SK-N-SH treated with all-trans-retinoic acid at 6 μM for 48 hours (cell line): ENCODE measurements at regions not wholly inside any gene's neighbourhood (a gene's known extent, or its start where the extent isn't known, plus 50 kb on each side); places are given as distances from the start of the nearest gene placed in this dataset.

Source experiments
- CREB5 ChIP-seq: fragments of 250-450 bp; sonication (Bioruptor Pico); IDR thresholded peaks from 2 replicates; pipeline ENCODE4 v1.5.1; 2020; ENCODE audit warnings: low read depth, mild to moderate bottlenecking, moderate library complexity
- CSRNP3 ChIP-seq: fragments of 250-450 bp; sonication (Bioruptor Pico); IDR thresholded peaks from 2 replicates; pipeline ENCODE4 v1.5.1; 2021; ENCODE audit warnings: mild to moderate bottlenecking, moderate library complexity
- GLIS3 ChIP-seq: fragments of 250-450 bp; sonication (Bioruptor Pico); IDR thresholded peaks from 2 replicates; pipeline ENCODE4 v1.5.0; 2020; ENCODE audit warnings: mild to moderate bottlenecking, moderate library complexity
- OSR1 ChIP-seq: fragments of 250-450 bp; sonication (Bioruptor Pico); IDR thresholded peaks from 2 replicates; pipeline ENCODE4 v1.8.0; 2022; ENCODE audit warnings: moderate library complexity, mild to moderate bottlenecking, inconsistent platforms
- PPARA ChIP-seq: fragments of 250-450 bp; sonication (Bioruptor Pico); IDR thresholded peaks from 2 replicates; pipeline ENCODE4 v1.5.0; 2020; ENCODE audit warnings: mild to moderate bottlenecking, borderline replicate concordance
- RARB ChIP-seq: fragments of 250-450 bp; sonication (Bioruptor Pico); IDR thresholded peaks from 2 replicates; pipeline ENCODE4 v1.8.0; 2021; ENCODE audit warnings: mild to moderate bottlenecking, moderate library complexity
- TCF4 ChIP-seq: fragments of 250-450 bp; sonication (Bioruptor Pico); IDR thresholded peaks from 2 replicates; pipeline ENCODE4 v1.8.0; 2021; ENCODE audit warnings: mild to moderate bottlenecking, moderate library complexity, borderline replicate concordance
- ZFP3 ChIP-seq: fragments of 250-450 bp; sonication (Bioruptor Pico); IDR thresholded peaks from 2 replicates; pipeline ENCODE4 v1.5.0; 2020; ENCODE audit warnings: mild to moderate bottlenecking, moderate library complexity
- ZFP30 ChIP-seq: fragments of 450-650 bp; formaldehyde crosslinking; IDR thresholded peaks from 2 replicates; pipeline ENCODE4 v1.5.0; 2022; ENCODE audit warnings: mild to moderate bottlenecking, moderate library complexity
- ZNF565 ChIP-seq: fragments of 450-650 bp; formaldehyde crosslinking; conservative IDR thresholded peaks from 2 replicates; pipeline ENCODE4 v1.5.0; 2020; ENCODE audit warnings: low read depth, mild to moderate bottlenecking, moderate library complexity
- ZNF70 ChIP-seq: fragments of 450-650 bp; formaldehyde crosslinking; IDR thresholded peaks from 2 replicates; pipeline ENCODE4 v1.5.0; 2020; ENCODE audit warnings: mild to moderate bottlenecking, moderate library complexity
- ZNF8 ChIP-seq: fragments of 450-650 bp; formaldehyde crosslinking; IDR thresholded peaks from 2 replicates; pipeline ENCODE4 v1.5.0; 2020; ENCODE audit warnings: mild to moderate bottlenecking, moderate library complexity
- TF ChIP-seq, protein P1 (sequence below): fragments of 250-450 bp; sonication (Bioruptor Pico); IDR thresholded peaks from 2 replicates; pipeline ENCODE4 v1.8.0; 2020; ENCODE audit warnings: mild to moderate bottlenecking, moderate library complexity, borderline replicate concordance
- TF ChIP-seq, protein P2 (sequence below): fragments of 250-450 bp; sonication (Bioruptor Pico); IDR thresholded peaks from 2 replicates; pipeline ENCODE4 v1.5.0; 2020; ENCODE audit warnings: mild to moderate bottlenecking, moderate library complexity

DNA sequence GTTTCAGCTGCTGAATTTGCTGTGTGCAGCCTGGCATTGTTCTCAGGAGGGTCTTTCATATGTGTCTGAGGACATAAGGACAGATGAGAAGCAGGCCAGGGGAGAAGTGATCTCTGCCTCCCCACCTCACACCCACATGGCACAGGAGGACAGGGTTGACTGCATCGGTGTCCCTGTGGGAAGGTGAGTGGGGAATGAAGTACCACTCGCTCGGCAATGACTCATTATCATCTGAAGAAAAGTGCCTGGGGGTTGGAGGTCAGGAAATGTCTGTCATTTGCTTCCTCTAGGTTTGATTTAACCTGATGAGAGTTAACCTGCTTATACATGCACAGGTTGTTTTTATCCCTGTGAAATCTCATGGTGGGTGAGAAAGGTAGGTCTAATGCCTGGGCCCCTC lies 195.0 kb downstream of the GADD45G start:
- TF ChIP-seq, protein P1, sequence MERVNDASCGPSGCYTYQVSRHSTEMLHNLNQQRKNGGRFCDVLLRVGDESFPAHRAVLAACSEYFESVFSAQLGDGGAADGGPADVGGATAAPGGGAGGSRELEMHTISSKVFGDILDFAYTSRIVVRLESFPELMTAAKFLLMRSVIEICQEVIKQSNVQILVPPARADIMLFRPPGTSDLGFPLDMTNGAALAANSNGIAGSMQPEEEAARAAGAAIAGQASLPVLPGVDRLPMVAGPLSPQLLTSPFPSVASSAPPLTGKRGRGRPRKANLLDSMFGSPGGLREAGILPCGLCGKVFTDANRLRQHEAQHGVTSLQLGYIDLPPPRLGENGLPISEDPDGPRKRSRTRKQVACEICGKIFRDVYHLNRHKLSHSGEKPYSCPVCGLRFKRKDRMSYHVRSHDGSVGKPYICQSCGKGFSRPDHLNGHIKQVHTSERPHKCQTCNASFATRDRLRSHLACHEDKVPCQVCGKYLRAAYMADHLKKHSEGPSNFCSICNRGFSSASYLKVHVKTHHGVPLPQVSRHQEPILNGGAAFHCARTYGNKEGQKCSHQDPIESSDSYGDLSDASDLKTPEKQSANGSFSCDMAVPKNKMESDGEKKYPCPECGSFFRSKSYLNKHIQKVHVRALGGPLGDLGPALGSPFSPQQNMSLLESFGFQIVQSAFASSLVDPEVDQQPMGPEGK (CRISPR knock-in tag): no peak
- TF ChIP-seq ZFP3 (no peak), CSRNP3 (CRISPR knock-in tag) (no peak), ZNF8 (CRISPR knock-in tag) (no peak), OSR1 (no peak), GLIS3 (no peak), RARB (CRISPR knock-in tag) (no peak), ZNF70 (no peak), CREB5 (no peak), ZFP30 (no peak), PPARA (CRISPR knock-in tag) (no peak), ZNF565 (CRISPR knock-in tag) (no peak), TCF4 (no peak)
- TF ChIP-seq, protein P2, sequence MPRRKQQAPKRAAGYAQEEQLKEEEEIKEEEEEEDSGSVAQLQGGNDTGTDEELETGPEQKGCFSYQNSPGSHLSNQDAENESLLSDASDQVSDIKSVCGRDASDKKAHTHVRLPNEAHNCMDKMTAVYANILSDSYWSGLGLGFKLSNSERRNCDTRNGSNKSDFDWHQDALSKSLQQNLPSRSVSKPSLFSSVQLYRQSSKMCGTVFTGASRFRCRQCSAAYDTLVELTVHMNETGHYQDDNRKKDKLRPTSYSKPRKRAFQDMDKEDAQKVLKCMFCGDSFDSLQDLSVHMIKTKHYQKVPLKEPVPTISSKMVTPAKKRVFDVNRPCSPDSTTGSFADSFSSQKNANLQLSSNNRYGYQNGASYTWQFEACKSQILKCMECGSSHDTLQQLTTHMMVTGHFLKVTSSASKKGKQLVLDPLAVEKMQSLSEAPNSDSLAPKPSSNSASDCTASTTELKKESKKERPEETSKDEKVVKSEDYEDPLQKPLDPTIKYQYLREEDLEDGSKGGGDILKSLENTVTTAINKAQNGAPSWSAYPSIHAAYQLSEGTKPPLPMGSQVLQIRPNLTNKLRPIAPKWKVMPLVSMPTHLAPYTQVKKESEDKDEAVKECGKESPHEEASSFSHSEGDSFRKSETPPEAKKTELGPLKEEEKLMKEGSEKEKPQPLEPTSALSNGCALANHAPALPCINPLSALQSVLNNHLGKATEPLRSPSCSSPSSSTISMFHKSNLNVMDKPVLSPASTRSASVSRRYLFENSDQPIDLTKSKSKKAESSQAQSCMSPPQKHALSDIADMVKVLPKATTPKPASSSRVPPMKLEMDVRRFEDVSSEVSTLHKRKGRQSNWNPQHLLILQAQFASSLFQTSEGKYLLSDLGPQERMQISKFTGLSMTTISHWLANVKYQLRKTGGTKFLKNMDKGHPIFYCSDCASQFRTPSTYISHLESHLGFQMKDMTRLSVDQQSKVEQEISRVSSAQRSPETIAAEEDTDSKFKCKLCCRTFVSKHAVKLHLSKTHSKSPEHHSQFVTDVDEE (CRISPR knock-in tag): no peak
